LoVo (cell line): ENCODE measurements at regions not wholly inside any gene's neighbourhood (a gene's known extent, or its start where the extent isn't known, plus 50 kb on each side); places are given as distances from the start of the nearest gene placed in this dataset.
A peak's percentile ranks its signal among the peaks of the same experiment; 100 is the strongest.
"Not testable (repeated sequence)": the region's sequence is repeated elsewhere in the genome, so short reads cannot be mapped to it uniquely, and the experiment has no call there.

Experiments used
- DNase-seq: peaks from one replicate; pipeline ENCODE4 v3.0.0-alpha.2; 2016; ENCODE audit warnings: low spot score

- no peak for DNase-seq
Observed at GRCh38 chr3:112765531-112765930, 81.1 kb downstream of the CD200R1L start.

- DNase-seq = no peak
Observed at GRCh38 chr3:112763258-112763657, 83.4 kb downstream of the CD200R1L start.

- no peak for DNase-seq
Observed at GRCh38 chr3:112761062-112761638, 85.5 kb downstream of the CD200R1L start.

- no peak for DNase-seq
Observed at GRCh38 chr3:112759681-112760080, 87.0 kb downstream of the CD200R1L start.

- no peak for DNase-seq
Observed at GRCh38 chr3:112759210-112759609, 87.5 kb downstream of the CD200R1L start.

GRCh38 chr3:112757197-112757596 lies 89.5 kb downstream of the CD200R1L start:
- DNase-seq = no peak

GRCh38 chr3:112755845-112756613 lies 90.6 kb downstream of the CD200R1L start:
- DNase-seq = no peak

GRCh38 chr3:112755046-112755445 lies 91.6 kb downstream of the CD200R1L start:
- DNase-seq = not testable (repeated sequence)

- peak; percentile 55 for DNase-seq
Observed at GRCh38 chr3:112751564-112752512, 94.8 kb downstream of the CD200R1L start.

GRCh38 chr3:112751061-112751460 lies 95.6 kb downstream of the CD200R1L start:
- no peak for DNase-seq

- no peak for DNase-seq
Observed at GRCh38 chr3:112747624-112748023, 99.0 kb downstream of the CD200R1L start.

- no peak for DNase-seq
Observed at GRCh38 chr3:112746675-112747280, 99.9 kb downstream of the CD200R1L start.

GRCh38 chr3:112745567-112746248 lies 101.0 kb downstream of the CD200R1L start:
- DNase-seq = no peak

GRCh38 chr3:112744825-112745566 lies 101.7 kb downstream of the CD200R1L start:
- DNase-seq = no peak

- DNase-seq = no peak
Observed at GRCh38 chr3:112744106-112744505, 102.6 kb downstream of the CD200R1L start.

GRCh38 chr3:112742934-112743333 lies 102.0 kb upstream of the CCDC80 start:
- DNase-seq = no peak

- DNase-seq = no peak
Observed at GRCh38 chr3:112741983-112742382, 101.0 kb upstream of the CCDC80 start.

- no peak for DNase-seq
Observed at GRCh38 chr3:112740835-112741234, 99.9 kb upstream of the CCDC80 start.

GRCh38 chr3:112739252-112739965 lies 98.5 kb upstream of the CCDC80 start:
- DNase-seq = no peak

- no peak for DNase-seq
Observed at GRCh38 chr3:112738366-112738765, 97.4 kb upstream of the CCDC80 start.
